Endothelial cell of umbilical vein (primary cell): ENCODE measurements at regions not wholly inside any gene's neighbourhood (a gene's known extent, or its start where the extent isn't known, plus 50 kb on each side); places are given as distances from the start of the nearest gene placed in this dataset.

ENCODE experiments used
- BruUV-seq: library from RNA; stranded (reverse); fragments of 400-500 nt; replicated peaks from 2 replicates; lab custom pipeline; 2021; lab: Mats Ljungman, UMichigan
- CTCF ChIA-PET: fragments of 300-600, 350-600 bp; sonication (Branson Sonifier 250); formaldehyde crosslinking; loops from one replicate; lab custom pipeline; 2021; ENCODE audit warnings: antibody characterized with exemption, inconsistent platforms; lab: Charles Lee
- POLR2A ChIA-PET: fragments of 300-600, 350-600 bp; sonication (Branson Sonifier 250); formaldehyde crosslinking; loops from one replicate; lab custom pipeline; 2021; ENCODE audit warnings: antibody characterized with exemption, inconsistent platforms; lab: Charles Lee
- DNase-seq: peaks from one replicate; pipeline ENCODE4 v3.0.0-alpha.2; 2011; ENCODE audit warnings: low read depth, low spot score
- FAIRE-seq: peaks from 2 replicates; lab custom pipeline; 2011; peaks lifted over from hg19 to GRCh38; lab: Jason Lieb, UNC
- H2AFZ ChIP-seq: 2 replicates; pipeline ENCODE4 v1.6.0; 2012; ENCODE audit warnings: low read depth, low read length, control low read depth, inconsistent platforms
- H3K27ac ChIP-seq: 2 replicates; pipeline ENCODE4 v1.5.1; 2011; ENCODE audit warnings: low read depth, mild to moderate bottlenecking, control low read depth, low read length, moderate library complexity; ENCODE audit not compliant: insufficient read depth
- H3K27me3 ChIP-seq, 2 experiments: 2 replicates each; pipeline versions ENCODE4 v1.6.0 to v1.6.1; 2011; ENCODE audit warnings: low read length in 2 of 2, mixed read lengths in 1 of 2; ENCODE audit not compliant: control insufficient read depth in 2 of 2, insufficient read depth in 2 of 2
- H3K36me3 ChIP-seq, 2 experiments: 2 replicates in 1 of 2; 3 replicates in 1 of 2; pipeline ENCODE4 v1.5.1; 2011; ENCODE audit warnings: low read length in 2 of 2, mild to moderate bottlenecking in 1 of 2, moderate library complexity in 1 of 2; ENCODE audit not compliant: control insufficient read depth in 2 of 2, insufficient read depth in 2 of 2; ENCODE audit errors: extremely low read depth in 1 of 2
- H3K4me1 ChIP-seq: 3 replicates; pipeline ENCODE4 v1.5.1; 2011; ENCODE audit warnings: mild to moderate bottlenecking, low read length; ENCODE audit not compliant: control insufficient read depth, insufficient read depth; ENCODE audit errors: extremely low read depth
- H3K4me2 ChIP-seq: 2 replicates; pipeline ENCODE4 v1.6.1; 2011; ENCODE audit warnings: low read length, control low read depth, mixed read lengths; ENCODE audit not compliant: insufficient read depth
- H3K4me3 ChIP-seq, 3 experiments: fragments of 200-600 bp in 1 of 3; sonication (generic), shearing (Covaris generic) in 1 of 3; replicated peaks in 1 of 3; 2 replicates each; pipeline ENCODE4 v1.5.1; 2011 to 2016; ENCODE audit warnings: control low read depth in 3 of 3, low read length in 3 of 3, mild to moderate bottlenecking in 2 of 3, inconsistent platforms in 1 of 3, low read depth in 1 of 3, moderate library complexity in 1 of 3; ENCODE audit not compliant: insufficient read depth in 1 of 3
- H3K79me2 ChIP-seq: 2 replicates; pipeline ENCODE4 v1.6.0; 2012; ENCODE audit warnings: low read length, inconsistent platforms; ENCODE audit not compliant: control insufficient read depth, insufficient read depth
- H3K9ac ChIP-seq: replicated peaks from 2 replicates; pipeline ENCODE3; 2011; ENCODE audit warnings: low read length, control low read depth; ENCODE audit not compliant: insufficient read depth; ENCODE audit errors: extremely low read depth
- H3K9me1 ChIP-seq: replicated peaks from 3 replicates; pipeline ENCODE4 v1.6.0; 2011; ENCODE audit warnings: mild to moderate bottlenecking, low read length; ENCODE audit not compliant: control insufficient read depth, insufficient read depth; ENCODE audit errors: extremely low read depth
- H3K9me3 ChIP-seq: replicated peaks from 2 replicates; pipeline ENCODE4 v1.5.1; 2012; ENCODE audit warnings: low read length, inconsistent platforms; ENCODE audit not compliant: control insufficient read depth, insufficient read depth
- H4K20me1 ChIP-seq: replicated peaks from 2 replicates; pipeline ENCODE3; 2011; ENCODE audit warnings: mild to moderate bottlenecking, low read length; ENCODE audit not compliant: control insufficient read depth, insufficient read depth; ENCODE audit errors: extremely low read depth
- EZH2 ChIP-seq: IDR thresholded peaks from 2 replicates; pipeline ENCODE4 v1.6.1; 2012; ENCODE audit warnings: borderline replicate concordance, low read depth, mild to moderate bottlenecking, moderate library complexity, low read length, inconsistent platforms; ENCODE audit not compliant: severe bottlenecking
- FOS ChIP-seq: IDR thresholded peaks from 2 replicates; pipeline ENCODE4 v1.6.1; 2011; ENCODE audit warnings: mild to moderate bottlenecking, low read length, moderate library complexity, borderline replicate concordance; ENCODE audit not compliant: insufficient read depth
- GATA2 ChIP-seq: IDR thresholded peaks from 2 replicates; pipeline ENCODE4 v1.7.0; 2011; ENCODE audit warnings: low read depth, mild to moderate bottlenecking, moderate library complexity, mixed read lengths, low read length; ENCODE audit not compliant: insufficient read length, insufficient read depth
- JUN ChIP-seq: IDR thresholded peaks from 2 replicates; pipeline ENCODE4 v1.6.1; 2011; ENCODE audit warnings: borderline replicate concordance, low read depth; ENCODE audit not compliant: insufficient read length, insufficient read depth
- MAX ChIP-seq: IDR thresholded peaks from 2 replicates; pipeline ENCODE4 v1.6.1; 2011; ENCODE audit not compliant: insufficient read depth, insufficient read length
- MYC ChIP-seq: IDR thresholded peaks from one replicate; pipeline ENCODE4 v1.6.1; 2011; ENCODE audit warnings: mild to moderate bottlenecking, low read depth, low read length
- POLR2A ChIP-seq: IDR thresholded peaks from 2 replicates; pipeline ENCODE4 v1.6.1; 2012; ENCODE audit warnings: low read depth, mild to moderate bottlenecking, control low read depth, low read length
- POLR2AphosphoS5 ChIP-seq: IDR thresholded peaks from 2 replicates; pipeline ENCODE4 v1.6.1; 2012; ENCODE audit warnings: low read depth, mild to moderate bottlenecking, control low read depth, low read length, moderate library complexity; ENCODE audit not compliant: insufficient read depth
- dilution Hi-C: fragments of 300-500 bp; cut with MboI; formaldehyde crosslinking; loops from one replicate; pipeline ENCODE4 v1.15.0; 2019; ENCODE audit warnings: low sequenced_read_pairs; ENCODE audit not compliant: extremely low pct_ligation_motif_present
- intact Hi-C: fragments of 100-400 bp; cut with micrococcal nuclease; formaldehyde crosslinking; loops from one replicate; pipeline ENCODE4 v1.10.0; 2022
- TF ChIP-seq, protein P1 (sequence below), 2 donors: IDR thresholded peaks; 1 replicate in 1 of 2; 2 replicates in 1 of 2; pipeline ENCODE4 v1.5.1; 2011; ENCODE audit warnings: low read length in 2 of 2, mild to moderate bottlenecking in 2 of 2, moderate library complexity in 2 of 2, control low read depth in 1 of 2, inconsistent platforms in 1 of 2, low read depth in 1 of 2; ENCODE audit not compliant: insufficient read depth in 1 of 2; ENCODE audit errors: extremely low read depth in 1 of 2

GRCh38 chr22:47676685-47677084 lies 914.2 kb downstream of the TBC1D22A start:
- no peaks in the 10 kb centered on the region for H3K27me3 ChIP-seq
- H3K36me3 ChIP-seq, result no peaks in the 10 kb centered on the region
- BruUV-seq, result no TSS peak
- no peak overlapping the region for H3K4me2 ChIP-seq
- H3K9me1 ChIP-seq, result no peaks in the 10 kb centered on the region
- peaks cover 13% of the 10 kb centered on the region for H3K9me3 ChIP-seq
- H3K27ac ChIP-seq, result no peak overlapping the region
- no peak overlapping the region for H3K9ac ChIP-seq
- ChIA-PET POLR2A (no interaction called here), CTCF (no interaction called here)
- H3K79me2 ChIP-seq, result no peaks in the 10 kb centered on the region
- no peak for DNase-seq
- H3K4me1 ChIP-seq, result no peaks in the 10 kb centered on the region
- no peak overlapping the region for H2AFZ ChIP-seq
- no peaks in the 10 kb centered on the region for H4K20me1 ChIP-seq
- no peak overlapping the region for H3K4me3 ChIP-seq
- intact Hi-C loops (no loop called here), dilution Hi-C loops (no loop called here)
- FAIRE-seq, result no peak
- TF ChIP-seq MYC, result no peak
- no peak for TF ChIP-seq GATA2
- TF ChIP-seq POLR2A, result no peak
- no peak for TF ChIP-seq EZH2
- no peak for TF ChIP-seq MAX
- TF ChIP-seq FOS, result no peak
- TF ChIP-seq, protein P1, sequence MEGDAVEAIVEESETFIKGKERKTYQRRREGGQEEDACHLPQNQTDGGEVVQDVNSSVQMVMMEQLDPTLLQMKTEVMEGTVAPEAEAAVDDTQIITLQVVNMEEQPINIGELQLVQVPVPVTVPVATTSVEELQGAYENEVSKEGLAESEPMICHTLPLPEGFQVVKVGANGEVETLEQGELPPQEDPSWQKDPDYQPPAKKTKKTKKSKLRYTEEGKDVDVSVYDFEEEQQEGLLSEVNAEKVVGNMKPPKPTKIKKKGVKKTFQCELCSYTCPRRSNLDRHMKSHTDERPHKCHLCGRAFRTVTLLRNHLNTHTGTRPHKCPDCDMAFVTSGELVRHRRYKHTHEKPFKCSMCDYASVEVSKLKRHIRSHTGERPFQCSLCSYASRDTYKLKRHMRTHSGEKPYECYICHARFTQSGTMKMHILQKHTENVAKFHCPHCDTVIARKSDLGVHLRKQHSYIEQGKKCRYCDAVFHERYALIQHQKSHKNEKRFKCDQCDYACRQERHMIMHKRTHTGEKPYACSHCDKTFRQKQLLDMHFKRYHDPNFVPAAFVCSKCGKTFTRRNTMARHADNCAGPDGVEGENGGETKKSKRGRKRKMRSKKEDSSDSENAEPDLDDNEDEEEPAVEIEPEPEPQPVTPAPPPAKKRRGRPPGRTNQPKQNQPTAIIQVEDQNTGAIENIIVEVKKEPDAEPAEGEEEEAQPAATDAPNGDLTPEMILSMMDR (IDR thresholded peaks at IDR 0.05; ENCODE audit: extremely low read depth in 1 of 2, insufficient read depth in 1 of 2, low read depth in 1 of 2, low read length in 2 of 2), result no peak
- no peak for TF ChIP-seq POLR2AphosphoS5
- no peak for TF ChIP-seq JUN
